GM12878 (cell line): ENCODE measurements at regions not wholly inside any gene's neighbourhood (a gene's known extent, or its start where the extent isn't known, plus 50 kb on each side); places are given as distances from the start of the nearest gene placed in this dataset.

ENCODE experiments used
- ATAC-seq: fragments of 200-7000 bp; cut with Tn5 transposase; 3 replicates; pipeline ENCODE4 v1.9.1; 2020; ENCODE audit warnings: mild to moderate bottlenecking, moderate library complexity
- BruUV-seq: library from RNA; stranded (reverse); fragments of 400-500 nt; replicated peaks from 2 replicates; lab custom pipeline; 2021; lab: Mats Ljungman, UMichigan
- CTCF ChIA-PET: fragments of 300-600 bp; sonication (Branson Sonifier 250); formaldehyde crosslinking; extraction: SDS; loops from one replicate; lab custom pipeline; 2021; ENCODE audit warnings: inconsistent platforms; lab: Yijun Ruan, JAX
- POLR2A ChIA-PET: fragments of 350-600 bp; formaldehyde crosslinking; extraction: SDS; loops from one replicate; lab custom pipeline; 2021; ENCODE audit warnings: inconsistent platforms; lab: Charles Lee
- RAD21 ChIA-PET: fragments of 300-600 bp; sonication (Branson Sonifier 250); formaldehyde crosslinking; loops from one replicate; lab custom pipeline; 2023; ENCODE audit warnings: antibody characterized with exemption; ENCODE audit not compliant: unreplicated experiment; lab: Charles Lee
- SMC1A ChIA-PET: fragments of 300-600 bp; sonication (Branson Sonifier 250); formaldehyde crosslinking; loops from one replicate; lab custom pipeline; 2023; ENCODE audit not compliant: unreplicated experiment, uncharacterized antibody; lab: Charles Lee
- DNase-seq: peaks from one replicate; pipeline ENCODE4 v3.0.0-alpha.2; 2011; ENCODE audit warnings: low read depth, low spot score
- FAIRE-seq: peaks from 3 replicates; lab custom pipeline; 2011; peaks lifted over from hg19 to GRCh38; lab: Jason Lieb, UNC
- H2AFZ ChIP-seq: 2 replicates; pipeline ENCODE4 v1.6.0; 2011; ENCODE audit warnings: low read depth, low read length, control low read depth; ENCODE audit not compliant: control insufficient read depth
- H3K27ac ChIP-seq: 2 replicates; pipeline ENCODE4 v1.5.1; 2011; ENCODE audit warnings: control low read depth; ENCODE audit not compliant: control insufficient read depth, insufficient read depth
- H3K27me3 ChIP-seq, 2 experiments: replicated peaks in 1 of 2; 2 replicates each; pipeline versions ENCODE4 v1.6.0 to v1.6.1; 2011; ENCODE audit warnings: low read length in 1 of 2; ENCODE audit not compliant: control insufficient read depth in 2 of 2, insufficient read depth in 2 of 2
- H3K36me3 ChIP-seq, 2 experiments: 2 replicates each; pipeline ENCODE4 v1.5.1; 2011; ENCODE audit warnings: low read length in 1 of 2; ENCODE audit not compliant: control insufficient read depth in 2 of 2, insufficient read depth in 2 of 2
- H3K4me1 ChIP-seq: 2 replicates; pipeline ENCODE4 v1.6.1; 2011; ENCODE audit warnings: mild to moderate bottlenecking, low read length, moderate library complexity, mixed read lengths; ENCODE audit not compliant: control insufficient read depth, insufficient read depth
- H3K4me2 ChIP-seq: 2 replicates; pipeline ENCODE4 v1.6.0; 2011; ENCODE audit warnings: control low read depth; ENCODE audit not compliant: control insufficient read depth, insufficient read depth
- H3K4me3 ChIP-seq: fragments of 200-600 bp; sonication (generic); 2 replicates; pipeline ENCODE4 v1.5.1; 2016
- H3K79me2 ChIP-seq: 2 replicates; pipeline ENCODE4 v1.6.0; 2011; ENCODE audit warnings: low read length; ENCODE audit not compliant: control insufficient read depth, insufficient read depth
- H3K9ac ChIP-seq: 2 replicates; pipeline ENCODE4 v1.8.0; 2011; ENCODE audit warnings: low read length, control low read depth, mixed read lengths; ENCODE audit not compliant: control insufficient read depth, insufficient read depth
- H3K9me3 ChIP-seq: replicated peaks from 3 replicates; pipeline ENCODE4 v1.5.1; 2011; ENCODE audit warnings: mild to moderate bottlenecking, low read length; ENCODE audit not compliant: control insufficient read depth, insufficient read depth
- H4K20me1 ChIP-seq: 2 replicates; pipeline ENCODE4 v1.6.0; 2011; ENCODE audit not compliant: control insufficient read depth, insufficient read depth
- ATF3 ChIP-seq: IDR thresholded peaks from 2 replicates; pipeline ENCODE4 v1.6.1; 2011; ENCODE audit warnings: low read depth, mild to moderate bottlenecking, low read length, moderate library complexity, borderline replicate concordance; ENCODE audit errors: extremely low read depth
- ATF7 ChIP-seq: fragments of 450-650 bp; IDR thresholded peaks from 2 replicates; pipeline ENCODE4 v1.6.1; 2016; ENCODE audit warnings: low read depth, mild to moderate bottlenecking
- E2F8 ChIP-seq: fragments of 450-650 bp; IDR thresholded peaks from 2 replicates; pipeline ENCODE4 v1.6.1; 2018; ENCODE audit warnings: mild to moderate bottlenecking, low read depth, moderate library complexity; ENCODE audit not compliant: partially characterized antibody
- FOS ChIP-seq: IDR thresholded peaks from 3 replicates; pipeline ENCODE4 v1.6.1; 2011; ENCODE audit warnings: borderline replicate concordance; ENCODE audit not compliant: insufficient read length; ENCODE audit errors: extremely low read depth
- JUNB ChIP-seq: IDR thresholded peaks from 2 replicates; pipeline ENCODE4 v1.6.1; 2016; ENCODE audit warnings: antibody characterized with exemption, mild to moderate bottlenecking
- KDM1A ChIP-seq: fragments of 200-600 bp; sonication (generic); IDR thresholded peaks from 2 replicates; pipeline ENCODE4 v1.6.1; 2016; ENCODE audit warnings: borderline replicate concordance
- MXI1 ChIP-seq: fragments of 150-350 bp; IDR thresholded peaks from 2 replicates; pipeline ENCODE4 v1.6.1; 2011; ENCODE audit warnings: low read depth, mild to moderate bottlenecking, inconsistent platforms, low read length, improper control_type of control experiment
- NFYA ChIP-seq: IDR thresholded peaks from 2 replicates; pipeline ENCODE4 v1.6.1; 2011; ENCODE audit warnings: low read depth, mild to moderate bottlenecking, low read length, improper control_type of control experiment, borderline replicate concordance
- RFX5 ChIP-seq: IDR thresholded peaks from 2 replicates; pipeline ENCODE4 v1.6.1; 2011; ENCODE audit warnings: low read depth, low read length, improper control_type of control experiment
- STAT1 ChIP-seq: fragments of 450-650 bp; conservative IDR thresholded peaks from 2 replicates; pipeline ENCODE4 v1.6.1; 2014; ENCODE audit warnings: antibody characterized with exemption, mild to moderate bottlenecking
- USF1 ChIP-seq: IDR thresholded peaks from 2 replicates; pipeline ENCODE4 v1.6.1; 2011; ENCODE audit warnings: borderline replicate concordance, low read depth, mild to moderate bottlenecking, moderate library complexity, mixed read lengths, low read length; ENCODE audit not compliant: insufficient read depth; ENCODE audit errors: extremely low read length
- WRNIP1 ChIP-seq: IDR thresholded peaks from 2 replicates; pipeline ENCODE4 v1.6.1; 2011; ENCODE audit warnings: low read depth, low read length, improper control_type of control experiment, borderline replicate concordance
- ZNF24 ChIP-seq: fragments of 450-650 bp; IDR thresholded peaks from 2 replicates; pipeline ENCODE4 v1.6.1; 2017; ENCODE audit warnings: antibody characterized with exemption, mild to moderate bottlenecking
- ZZZ3 ChIP-seq: IDR thresholded peaks from 2 replicates; pipeline ENCODE4 v1.6.1; 2011; ENCODE audit warnings: low read depth; ENCODE audit not compliant: control insufficient read depth, insufficient read length
- WGBS: methylation state at CpG from one replicate; pipeline ENCODE4 v1.1.6; 2016; ENCODE audit warnings: low lambda C conversion rate; ENCODE audit not compliant: insufficient replicate concordance, insufficient coverage; ENCODE audit errors: missing lambda C conversion rate; 5-methylcytosine and 5-hydroxymethylcytosine counted together
- in situ Hi-C: fragments of 300-500 bp; cut with MboI; formaldehyde crosslinking; loops from 9 replicates; pipeline ENCODE4 v1.14.3; 2018; ENCODE audit warnings: mixed read lengths
- intact Hi-C: fragments of 100-400 bp; cut with micrococcal nuclease; formaldehyde crosslinking; loops from one replicate; pipeline ENCODE4 v1.14.2; 2022; ENCODE audit not compliant: unreplicated experiment

GRCh38 chr2:226514895-226515294 is 284.7 kb downstream of the IRS1 start:
- H3K4me2 ChIP-seq = no peak overlapping the region
- CTCF ChIA-PET = no interaction called here
- POLR2A ChIA-PET = no interaction called here
- H3K27ac ChIP-seq = no peak overlapping the region
- no peak for ATAC-seq
- in situ Hi-C loops (no loop called here), intact Hi-C loops (no loop called here)
- no peak for FAIRE-seq
- 36% methylated on average over 1 of the region's 1 CpG for WGBS
- no peak for DNase-seq
- RAD21 ChIA-PET = no interaction called here
- no peaks in the 10 kb centered on the region for H3K36me3 ChIP-seq
- H3K9ac ChIP-seq = no peak overlapping the region
- no peaks in the 10 kb centered on the region for H3K4me1 ChIP-seq
- H2AFZ ChIP-seq = no peak overlapping the region
- SMC1A ChIA-PET = no interaction called here
- no TSS peak for BruUV-seq
- no peaks in the 10 kb centered on the region for H3K9me3 ChIP-seq
- H3K79me2 ChIP-seq = no peaks in the 10 kb centered on the region
- H3K4me3 ChIP-seq = no peak overlapping the region
- TF ChIP-seq STAT1 = no peak
- no peaks in the 10 kb centered on the region for H3K27me3 ChIP-seq
- H4K20me1 ChIP-seq = no peaks in the 10 kb centered on the region

- ATAC-seq (no peak), DNase-seq (no peak), FAIRE-seq (no peak)
- CTCF ChIA-PET = no interaction called here
- no peak overlapping the region for H3K4me3 ChIP-seq
- no peak overlapping the region for H3K4me2 ChIP-seq
- no peak overlapping the region for H3K27ac ChIP-seq
- no peaks in the 10 kb centered on the region for H3K79me2 ChIP-seq
- BruUV-seq = no TSS peak
- WGBS = 25% methylated on average over 4 of the region's 4 CpGs
- RAD21 ChIA-PET = no interaction called here
- H2AFZ ChIP-seq = no peak overlapping the region
- no peaks in the 10 kb centered on the region for H3K27me3 ChIP-seq
- H3K4me1 ChIP-seq = no peaks in the 10 kb centered on the region
- POLR2A ChIA-PET = no interaction called here
- no peak overlapping the region for H3K9ac ChIP-seq
- in situ Hi-C loops = no loop called here
- intact Hi-C loops = no loop called here
- H3K36me3 ChIP-seq = no peaks in the 10 kb centered on the region
- H4K20me1 ChIP-seq = no peaks in the 10 kb centered on the region
- no peaks in the 10 kb centered on the region for H3K9me3 ChIP-seq
- SMC1A ChIA-PET = no interaction called here
- TF ChIP-seq WRNIP1 (no peak), RFX5 (no peak), E2F8 (no peak), FOS (no peak), USF1 (no peak), NFYA (no peak), ZNF24 (no peak), ZZZ3 (no peak), ATF3 (no peak), MXI1 (no peak), ATF7 (no peak), KDM1A (no peak), JUNB (no peak)
Observed at GRCh38 chr2:226511311-226511710, 288.3 kb downstream of the IRS1 start.
